GM19023 (cell line): ENCODE measurements at regions not wholly inside any gene's neighbourhood (a gene's known extent, or its start where the extent isn't known, plus 50 kb on each side); places are given as distances from the start of the nearest gene placed in this dataset.

ENCODE experiments used
- ATAC-seq: cut with Tn5 transposase; IDR thresholded peaks from one replicate; pipeline ENCODE4 v1.9.1; 2021; ENCODE audit warnings: mild to moderate bottlenecking, moderate library complexity; ENCODE audit not compliant: unreplicated experiment

GRCh38 chr4:53821179-53821851 lies 230.0 kb upstream of the LNX1 start:
- ATAC-seq = no peak

GRCh38 chr4:53818104-53818503 lies 226.8 kb upstream of the LNX1 start:
- no peak for ATAC-seq

DNA sequence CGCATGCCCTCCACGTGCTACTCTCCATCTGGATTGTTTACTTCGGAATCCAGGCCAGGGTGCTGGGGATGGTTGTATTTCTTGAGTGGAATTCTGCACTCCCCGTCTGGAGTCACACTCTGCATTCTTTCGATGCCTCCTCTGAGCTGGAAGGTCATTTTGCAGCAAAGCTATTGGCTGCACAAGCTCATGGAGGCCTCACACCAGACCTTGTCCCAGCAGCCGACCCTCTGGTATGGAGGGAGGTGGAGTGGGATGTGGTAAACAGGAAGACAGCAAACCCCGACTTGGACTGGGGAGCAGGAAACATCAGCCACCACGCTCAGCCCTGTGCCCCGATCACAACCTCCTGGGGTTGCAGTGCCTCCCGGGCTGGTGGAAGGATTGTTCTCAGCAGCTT lies 225.3 kb upstream of the LNX1 start:
- no peak for ATAC-seq

- ATAC-seq = no peak
These were observed 224.0 kb upstream of the LNX1 start for GRCh38 chr4:53815281-53815680.

GRCh38 chr4:53813998-53814397 lies 222.7 kb upstream of the LNX1 start:
- ATAC-seq = no peak

- no peak for ATAC-seq
These were observed 219.4 kb upstream of the LNX1 start for GRCh38 chr4:53810643-53811042.

GRCh38 chr4:53809816-53810215 lies 218.5 kb upstream of the LNX1 start:
- ATAC-seq = no peak

DNA sequence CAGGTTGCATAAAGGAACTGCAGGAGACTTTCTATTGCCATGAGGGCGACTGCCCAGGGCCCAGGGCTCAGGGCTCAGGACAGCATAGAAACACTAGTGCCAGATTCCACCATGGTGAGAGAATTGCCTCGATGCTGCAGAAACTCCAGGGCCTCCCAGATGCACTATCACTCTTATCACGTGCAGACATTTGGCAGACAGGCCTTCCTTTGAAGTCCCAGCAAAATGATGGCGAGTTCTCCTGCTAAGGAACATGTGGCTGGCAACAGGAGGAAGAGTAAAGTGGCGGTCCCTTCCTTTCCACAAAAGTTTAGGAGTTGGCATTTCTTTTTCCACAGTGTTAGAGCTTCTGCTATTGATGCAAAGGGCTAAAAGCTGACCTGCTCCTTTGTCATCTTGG lies 214.0 kb upstream of the LNX1 start:
- ATAC-seq = no peak

DNA sequence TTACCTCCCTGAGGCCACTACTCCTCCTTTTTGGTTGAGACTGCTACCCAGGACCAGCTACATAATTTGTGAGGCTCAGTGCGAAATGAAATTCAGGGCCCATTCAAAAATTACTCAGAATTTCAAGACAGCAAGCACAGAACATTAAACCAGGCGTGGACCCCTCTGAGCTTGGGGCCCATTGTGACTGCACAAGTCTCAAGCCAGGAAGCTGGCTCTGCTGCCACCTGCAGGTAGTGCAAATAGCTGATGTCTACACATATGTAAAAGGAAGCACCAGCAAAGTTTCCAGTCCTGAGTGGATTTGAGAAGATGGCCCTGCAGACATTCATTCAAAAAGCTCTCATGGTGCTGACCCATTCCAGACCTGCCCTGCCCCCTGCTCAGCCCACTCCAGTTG lies 213.4 kb upstream of the LNX1 start:
- peak; percentile 69 for ATAC-seq

GRCh38 chr4:53802500-53802899 lies 211.2 kb upstream of the LNX1 start:
- ATAC-seq = no peak

- no peak for ATAC-seq
These were observed 210.1 kb upstream of the LNX1 start for GRCh38 chr4:53801373-53801772.

DNA sequence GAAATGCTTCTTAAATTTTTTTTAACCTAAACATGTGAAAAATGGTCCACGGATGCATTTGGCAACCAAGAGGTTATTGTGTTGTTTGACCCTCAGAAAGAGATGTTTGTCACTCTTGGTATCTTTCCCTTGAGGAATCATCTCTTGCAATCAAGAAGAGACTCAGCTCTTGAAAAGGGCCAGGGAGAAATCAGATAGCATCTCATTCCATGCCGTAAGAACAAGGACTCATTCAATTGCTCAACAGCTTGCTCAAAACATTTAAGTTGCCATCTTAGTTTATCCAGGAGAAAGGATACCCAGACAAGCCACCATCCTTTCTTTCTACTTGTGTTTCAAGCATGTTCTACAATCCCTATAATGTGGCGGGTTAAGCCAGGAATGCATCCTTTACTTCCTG lies 209.5 kb upstream of the LNX1 start:
- ATAC-seq = no peak

GRCh38 chr4:53793096-53793495 lies 201.8 kb upstream of the LNX1 start:
- no peak for ATAC-seq

DNA sequence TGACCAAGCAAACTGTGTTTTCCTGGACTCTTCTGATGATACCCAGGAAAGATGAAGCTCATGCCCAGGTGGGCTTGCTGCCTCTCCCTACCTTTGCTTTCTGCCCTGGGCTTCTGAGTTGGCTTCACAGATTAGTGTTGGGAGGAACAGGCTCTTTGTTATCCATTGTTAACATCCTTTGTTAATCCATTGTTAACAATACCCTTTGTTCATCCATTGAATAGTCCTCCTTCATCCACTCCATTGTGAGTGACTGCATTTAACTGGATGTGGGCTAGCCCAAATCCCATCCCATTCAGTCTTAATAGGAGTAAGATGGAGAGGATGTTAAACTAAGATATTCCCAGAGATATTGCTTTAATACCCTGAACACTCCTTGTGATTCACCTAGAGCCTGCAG lies 199.0 kb upstream of the LNX1 start:
- ATAC-seq = no peak

DNA sequence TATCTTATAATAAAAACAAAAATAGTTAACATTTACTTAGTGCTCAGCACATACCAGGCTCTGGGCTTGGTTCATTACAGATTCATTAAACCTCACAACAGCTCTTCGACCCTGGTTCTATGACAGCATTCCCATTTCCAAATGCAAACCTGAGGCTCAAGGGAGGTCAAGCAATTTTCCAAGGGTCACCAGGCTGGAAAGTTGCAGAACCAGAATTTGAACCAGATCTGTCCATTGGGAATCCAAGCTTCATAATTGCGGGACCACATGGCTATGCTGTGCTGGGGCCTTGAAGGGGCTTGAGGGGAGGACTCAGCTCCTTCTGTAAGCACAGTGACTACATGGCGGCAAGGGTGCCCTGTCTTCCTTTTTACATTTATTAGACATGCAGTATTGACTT lies 197.3 kb upstream of the LNX1 start:
- no peak for ATAC-seq

DNA sequence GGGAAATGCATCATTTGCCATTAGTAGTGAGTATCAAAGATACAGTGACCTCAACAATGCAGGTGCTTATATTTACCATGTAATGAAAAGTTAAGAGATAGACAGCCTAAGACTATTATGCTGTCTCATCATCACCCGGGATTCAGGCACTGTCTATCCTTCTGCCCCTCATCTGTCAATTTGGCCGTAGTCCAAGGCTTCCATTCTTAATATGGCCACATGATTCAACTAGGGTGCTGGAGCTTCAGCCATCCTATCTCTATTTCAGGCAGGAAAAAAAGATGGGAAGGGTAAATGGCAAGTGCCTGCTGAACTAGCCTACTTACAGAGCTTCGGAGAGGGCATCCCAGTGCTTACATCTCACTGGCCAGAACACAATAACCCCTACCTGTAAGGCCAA lies 196.7 kb upstream of the LNX1 start:
- no peak for ATAC-seq

DNA sequence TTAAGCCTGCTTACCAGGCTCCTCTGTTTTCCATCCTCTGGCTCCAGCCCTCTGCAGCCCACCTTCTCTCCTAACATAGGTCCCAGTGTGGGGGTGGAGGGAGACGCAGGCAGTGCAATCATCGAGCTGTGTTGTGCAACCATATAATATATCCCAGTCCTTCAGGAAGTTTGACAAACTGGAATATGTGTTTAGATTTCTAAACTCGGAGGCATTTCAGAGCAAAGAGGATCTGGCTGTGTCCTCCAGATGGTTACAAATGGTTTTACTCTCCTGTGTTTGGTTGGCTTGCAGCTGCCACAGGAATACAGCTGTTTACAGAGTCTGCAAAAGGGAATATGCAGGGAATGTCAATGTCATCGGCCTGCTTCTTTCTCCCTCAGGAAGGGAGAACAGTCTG lies 195.3 kb upstream of the LNX1 start:
- no peak for ATAC-seq

DNA sequence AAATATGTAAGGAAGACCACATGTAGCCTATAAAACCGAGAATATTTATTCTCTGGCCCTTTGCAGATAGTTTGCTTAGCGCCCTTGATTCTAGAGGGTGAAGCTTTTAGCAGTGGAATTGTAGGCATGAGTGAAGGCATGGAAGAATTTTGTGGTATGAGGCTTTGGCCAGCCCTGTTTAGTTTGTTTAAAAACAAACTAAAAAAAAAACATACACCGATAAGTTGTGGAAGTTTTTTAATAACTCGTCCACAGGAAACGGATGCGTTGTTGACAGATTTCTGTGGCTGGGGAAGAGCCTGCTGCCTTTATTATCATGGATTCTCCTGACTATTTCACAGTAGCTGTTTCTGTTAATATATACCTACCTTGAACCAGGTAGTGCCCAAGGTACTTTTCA lies 194.7 kb upstream of the LNX1 start:
- no peak for ATAC-seq

- no peak for ATAC-seq
These were observed 192.8 kb upstream of the LNX1 start for GRCh38 chr4:53784112-53784511.

GRCh38 chr4:53783208-53783859 lies 192.0 kb upstream of the LNX1 start:
- ATAC-seq = no peak

- no peak for ATAC-seq
These were observed 191.2 kb upstream of the LNX1 start for GRCh38 chr4:53782458-53782845.

DNA sequence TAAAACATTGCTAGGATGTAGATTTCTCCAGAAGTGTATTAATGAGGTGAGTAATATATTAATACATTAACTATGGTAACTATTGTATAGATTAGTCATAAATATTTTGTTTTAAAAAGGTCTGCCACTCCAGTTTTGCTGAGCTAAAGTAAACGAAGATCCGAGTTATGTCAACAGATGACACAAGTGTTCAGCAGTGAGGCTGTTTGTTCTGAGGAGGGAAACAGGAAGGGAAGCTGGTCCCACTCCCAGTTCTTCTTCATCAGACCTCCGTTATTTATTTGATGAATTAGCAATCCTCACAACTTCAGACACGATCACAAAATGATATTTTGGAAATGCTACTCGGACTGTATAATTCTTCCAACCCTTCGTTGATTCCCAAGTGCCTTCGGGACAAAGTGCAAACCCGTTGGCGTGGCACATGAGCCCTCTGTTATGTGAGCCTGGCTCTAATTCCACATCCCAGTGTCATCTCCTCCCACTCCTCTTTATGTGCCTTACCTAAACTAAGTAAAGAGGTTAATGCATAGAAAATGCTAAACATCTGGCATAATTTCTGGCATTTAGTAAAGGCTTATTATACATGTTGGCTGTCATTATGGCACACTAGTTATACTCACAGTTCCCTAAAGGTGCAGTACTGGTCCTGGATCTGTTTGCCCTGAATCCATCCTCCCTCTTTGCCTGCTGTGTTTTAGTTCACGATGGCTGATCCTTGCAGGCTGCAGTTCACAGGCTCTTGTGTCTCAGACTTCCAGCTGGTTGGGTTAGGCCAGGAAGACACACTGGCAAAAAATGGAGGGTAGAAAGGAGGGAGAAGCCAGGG lies 190.6 kb upstream of the LNX1 start:
- no peak for ATAC-seq
